ENCODE measurements at regions not wholly inside any gene's neighbourhood (a gene's known extent, or its start where the extent isn't known, plus 50 kb on each side); places are given as distances from the start of the nearest gene placed in this dataset.

GRCh38 chr13:102962430-102962829 lies 103.8 kb downstream of the SLC10A2 start:
- H3K9me3 ChIP-seq (ENCODE audit: insufficient read depth in 2 of 2, low read depth in 1 of 2, low read length in 1 of 2), result no peaks in the 10 kb centered on the region
- POLR2A ChIA-PET (ENCODE audit: partially characterized antibody), result no interaction called here

More at GRCh38 chr13:102962430-102962829, 103.8 kb downstream of the SLC10A2 start:
- H2AK5ac ChIP-seq (ENCODE audit: low read depth, low read length), result no peak overlapping the region
- H3K4ac ChIP-seq (replicated peaks; ENCODE audit: insufficient read length, low read depth, low read length), result no peak overlapping the region
- CTCF ChIA-PET (ENCODE audit: partially characterized antibody), result interaction anchor here (1.3 to 2.2 kb wide), 3 partner anchors 13 to 178 kb away, joined by 3 to 7 read pairs (median 4); no protein-coding TSS in a partner anchor
- no peak overlapping the region for H2BK5ac ChIP-seq (ENCODE audit: low read depth, low read length)
- no peak overlapping the region for H3K4me2 ChIP-seq (ENCODE audit: insufficient read depth in 1 of 2, low read depth in 2 of 2, low read length in 2 of 2)
- 84% methylated on average over 2 of the region's 2 CpGs; no CpG with 5 or more reads in 1 of the 2 experiments for WGBS, 2 experiments (ENCODE audit: extremely low coverage in 1 of 2, insufficient coverage in 1 of 2, insufficient read length in 1 of 2, insufficient replicate concordance in 2 of 2, low coverage in 1 of 2, low lambda C conversion rate in 2 of 2, missing lambda C conversion rate in 1 of 2)
- H4K8ac ChIP-seq (ENCODE audit: extremely low read depth, insufficient read depth, low read length), result no peak overlapping the region
- H3K79me1 ChIP-seq (ENCODE audit: low read depth, low read length), result no peaks in the 10 kb centered on the region
- H2BK12ac ChIP-seq (ENCODE audit: low read depth, low read length), result no peak overlapping the region
- H3K27me3 ChIP-seq (replicated peaks in 1 of 4; ENCODE audit: control insufficient read depth in 3 of 4, extremely low read depth in 1 of 4, insufficient read depth in 3 of 4, low read length in 3 of 4), result no peaks in the 10 kb centered on the region
- H2BK20ac ChIP-seq (ENCODE audit: low read length), result no peak overlapping the region
- no peak overlapping the region for H3K14ac ChIP-seq (ENCODE audit: insufficient read length)
- H4K20me1 ChIP-seq (replicated peaks in 1 of 2; ENCODE audit: control insufficient read depth in 1 of 2, insufficient read depth in 2 of 2, low read length in 2 of 2), result no peaks in the 10 kb centered on the region
- no peaks in the 10 kb centered on the region for H3K23me2 ChIP-seq (ENCODE audit: low read depth, low read length)
- H3K56ac ChIP-seq (replicated peaks; ENCODE audit: insufficient read length, low read depth, low read length), result no peak overlapping the region
- H3K27ac ChIP-seq (ENCODE audit: low read depth, low read length), result no peak overlapping the region
- no peaks in the 10 kb centered on the region for H3K79me2 ChIP-seq (ENCODE audit: control insufficient read depth in 1 of 2, insufficient read depth in 2 of 2, low read length in 2 of 2)
- H3K36me3 ChIP-seq (ENCODE audit: control insufficient read depth in 2 of 4, insufficient read depth in 4 of 4, low read length in 3 of 4), result no peaks in the 10 kb centered on the region
- H4K91ac ChIP-seq (replicated peaks; ENCODE audit: insufficient read length, low read length), result no peak overlapping the region
- H3K4me1 ChIP-seq (replicated peaks in 1 of 4; ENCODE audit: control insufficient read depth in 3 of 4, insufficient read depth in 4 of 4, low read length in 3 of 4), result no peaks in the 10 kb centered on the region
- no peak overlapping the region for H2BK15ac ChIP-seq (ENCODE audit: low read length)
- H2BK120ac ChIP-seq (replicated peaks; ENCODE audit: low read depth, low read length), result no peak overlapping the region
- no peak for TF ChIP-seq BACH1 (IDR thresholded peaks at IDR 0.05; ENCODE audit: low read length)
- TF ChIP-seq CREB1 (IDR thresholded peaks at IDR 0.05), result no peak
- TF ChIP-seq SIN3A (conservative IDR thresholded peaks at IDR 0.05 in 1 of 2, IDR thresholded peaks at IDR 0.05 in 1 of 2; ENCODE audit: low read depth in 1 of 2, low read length in 2 of 2), result no peak
- TF ChIP-seq GTF2F1 (IDR thresholded peaks at IDR 0.05; ENCODE audit: borderline replicate concordance, low read depth, low read length), result no peak
- TF ChIP-seq POLR2A (IDR thresholded peaks at IDR 0.05; ENCODE audit: control extremely low read depth in 1 of 2, low read depth in 2 of 2, low read length in 2 of 2), result no peak
- no peak for TF ChIP-seq GABPA (IDR thresholded peaks at IDR 0.05; ENCODE audit: borderline replicate concordance, insufficient read depth, low read length)
- H3K4me3 ChIP-seq (ENCODE audit: extremely low read depth in 1 of 4, insufficient read depth in 2 of 4, low read depth in 3 of 4, low read length in 4 of 4), result no peak overlapping the region
- DNase-seq (ENCODE audit: low read depth in 1 of 2, low spot score in 2 of 2) (no peak), FAIRE-seq (no peak)
- H3K23ac ChIP-seq (ENCODE audit: insufficient read length), result no peak overlapping the region
- H3K18ac ChIP-seq (ENCODE audit: extremely low read depth, low read length), result no peak overlapping the region
- H3K9ac ChIP-seq (replicated peaks in 1 of 4; ENCODE audit: extremely low read depth in 1 of 4, low read depth in 3 of 4, low read length in 3 of 4), result no peak overlapping the region
- no peak overlapping the region for H4K5ac ChIP-seq (ENCODE audit: insufficient read length, low read depth, low read length)
- no peak overlapping the region for H2AFZ ChIP-seq (ENCODE audit: low read length)

Data from H1 (cell line).